Endodermal cell (in vitro differentiated cells): ENCODE measurements at regions not wholly inside any gene's neighbourhood (a gene's known extent, or its start where the extent isn't known, plus 50 kb on each side); places are given as distances from the start of the nearest gene placed in this dataset.
A peak's percentile ranks its signal among the peaks of the same experiment; 100 is the strongest.

Experiments used
- DNase-seq: peaks from one replicate; pipeline ENCODE4 v3.0.0-alpha.2; 2017
- H3K27ac ChIP-seq: 2 replicates; pipeline ENCODE4 v1.5.1; 2013; ENCODE audit warnings: mild to moderate bottlenecking, low read depth, low read length, moderate library complexity
- H3K27me3 ChIP-seq: 2 replicates; pipeline ENCODE4 v1.6.1; 2013; ENCODE audit warnings: mild to moderate bottlenecking, low read length, moderate library complexity; ENCODE audit not compliant: insufficient read depth, control insufficient read depth, poor library complexity, severe bottlenecking
- H3K36me3 ChIP-seq: 2 replicates; pipeline ENCODE4 v1.7.0; 2013; ENCODE audit warnings: mild to moderate bottlenecking, low read length, moderate library complexity; ENCODE audit not compliant: control insufficient read depth, insufficient read depth
- H3K4me1 ChIP-seq: one replicate; pipeline ENCODE4 v1.7.0; 2013; ENCODE audit warnings: low read length; ENCODE audit not compliant: control insufficient read depth, insufficient read depth
- H3K4me3 ChIP-seq: 2 replicates; pipeline ENCODE4 v1.5.1; 2013; ENCODE audit warnings: mild to moderate bottlenecking, low read length, moderate library complexity
- H3K9ac ChIP-seq: 2 replicates; pipeline ENCODE4 v1.6.1; 2013; ENCODE audit warnings: mild to moderate bottlenecking, low read length, moderate library complexity; ENCODE audit not compliant: poor library complexity, severe bottlenecking; ENCODE audit errors: extremely low read depth
- H3K9me3 ChIP-seq: 2 replicates; pipeline ENCODE4 v1.6.1; 2013; ENCODE audit warnings: mild to moderate bottlenecking, low read length, moderate library complexity; ENCODE audit not compliant: control insufficient read depth
- H3K27ac Mint-ChIP-seq: 2 replicates; pipeline ENCODE4 v1.8.0; 2020; ENCODE audit warnings: mixed read lengths
- H3K27me3 Mint-ChIP-seq: 2 replicates; pipeline ENCODE4 v1.8.0; 2021; ENCODE audit warnings: mild to moderate bottlenecking, mixed read lengths; ENCODE audit not compliant: insufficient read depth
- H3K36me3 Mint-ChIP-seq: 2 replicates; pipeline ENCODE4 v1.8.0; 2020; ENCODE audit warnings: low read depth, mixed read lengths
- H3K4me1 Mint-ChIP-seq: 2 replicates; pipeline ENCODE4 v1.8.0; 2020; ENCODE audit warnings: mixed read lengths
- H3K4me3 Mint-ChIP-seq: 2 replicates; pipeline ENCODE4 v1.8.0; 2020; ENCODE audit warnings: mild to moderate bottlenecking, moderate library complexity, mixed read lengths
- H3K9me3 Mint-ChIP-seq: 2 replicates; pipeline ENCODE4 v1.8.0; 2020; ENCODE audit warnings: mild to moderate bottlenecking, mixed read lengths
- CTCF ChIP-seq: fragments of 200-600 bp; sonication (generic); conservative IDR thresholded peaks from 2 replicates; pipeline ENCODE4 v1.5.0; 2021; ENCODE audit warnings: antibody characterized with exemption, mild to moderate bottlenecking
- WGBS, 2 experiments: methylation state at CpG; one replicate each; pipeline versions ENCODE4 v1.1.5 to v1.1.7; 2013; ENCODE audit warnings: missing lambda C conversion rate in 2 of 2, mixed read lengths in 1 of 2; ENCODE audit not compliant: insufficient coverage in 1 of 2, insufficient read length in 1 of 2; 5-methylcytosine and 5-hydroxymethylcytosine counted together

GRCh38 chr4:32909053-32909452 lies 2188.9 kb downstream of the PCDH7 start:
- H3K9me3 Mint-ChIP-seq, result peaks cover 14% of the 10 kb centered on the region

DNA sequence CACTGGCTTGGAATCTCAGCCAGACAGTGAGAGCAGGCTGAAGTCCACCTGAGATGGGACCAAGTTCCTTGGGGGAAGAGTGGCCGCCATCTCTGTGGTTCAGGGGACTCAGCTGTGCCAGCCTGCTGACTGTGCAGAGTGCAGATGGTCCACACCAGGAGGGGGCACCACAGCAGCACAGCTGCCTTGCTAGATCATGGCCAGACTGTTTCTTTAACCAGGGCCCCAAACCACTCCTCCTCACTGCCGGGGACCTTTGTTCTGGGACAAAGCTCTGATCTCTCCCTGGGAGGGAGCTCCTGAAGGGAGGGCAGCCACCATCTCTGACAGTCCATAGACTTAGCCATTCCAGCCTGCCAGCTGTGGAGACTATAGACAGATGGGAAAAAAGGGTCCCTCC lies 2189.6 kb downstream of the PCDH7 start:
- H3K27me3 Mint-ChIP-seq, result no peaks in the 10 kb centered on the region
- Histone ChIP-seq H3K9ac (no peak overlapping the region), H3K27me3 (no peaks in the 10 kb centered on the region), H3K36me3 (no peaks in the 10 kb centered on the region), H3K4me1 (no peaks in the 10 kb centered on the region), H3K4me3 (no peak overlapping the region), H3K9me3 (no peaks in the 10 kb centered on the region), H3K27ac (no peak overlapping the region)
- 67 to 72% methylated on average over 1 to 2 of the region's 2 CpGs for WGBS, 2 experiments
- H3K36me3 Mint-ChIP-seq, result no peaks in the 10 kb centered on the region
- H3K4me3 Mint-ChIP-seq, result no peak overlapping the region
- TF ChIP-seq CTCF, result peak; percentile 69
- no peaks in the 10 kb centered on the region for H3K4me1 Mint-ChIP-seq
- no peak overlapping the region for H3K27ac Mint-ChIP-seq
- H3K9me3 Mint-ChIP-seq, result peaks cover 14% of the 10 kb centered on the region
- DNase-seq, result peak; percentile 77

More at GRCh38 chr4:32909053-32909452, 2188.9 kb downstream of the PCDH7 start:
- Histone ChIP-seq H3K4me3 (no peak overlapping the region), H3K27me3 (no peaks in the 10 kb centered on the region), H3K27ac (no peak overlapping the region), H3K9ac (no peak overlapping the region), H3K36me3 (no peaks in the 10 kb centered on the region), H3K4me1 (no peaks in the 10 kb centered on the region), H3K9me3 (no peaks in the 10 kb centered on the region)
- WGBS, 2 experiments, result 96% methylated on average over 3 of the region's 3 CpGs; no CpG with 5 or more reads in 1 of the 2 experiments
- no peak for TF ChIP-seq CTCF
- Mint-ChIP-seq H3K4me3 (no peak overlapping the region), H3K4me1 (no peaks in the 10 kb centered on the region), H3K27ac (no peak overlapping the region), H3K36me3 (no peaks in the 10 kb centered on the region), H3K27me3 (no peaks in the 10 kb centered on the region)
- DNase-seq, result no peak

GRCh38 chr4:32917586-32917985 lies 2197.4 kb downstream of the PCDH7 start:
- DNase-seq, result no peak
- no peak overlapping the region for H3K27ac ChIP-seq
- H3K4me1 ChIP-seq, result no peaks in the 10 kb centered on the region
- Mint-ChIP-seq H3K36me3 (no peaks in the 10 kb centered on the region), H3K4me3 (no peak overlapping the region), H3K27me3 (no peaks in the 10 kb centered on the region), H3K27ac (no peak overlapping the region), H3K4me1 (no peaks in the 10 kb centered on the region), H3K9me3 (peaks cover 1% of the 10 kb centered on the region)
- no peak overlapping the region for H3K4me3 ChIP-seq
- H3K9ac ChIP-seq, result no peak overlapping the region
- no peaks in the 10 kb centered on the region for H3K27me3 ChIP-seq
- H3K9me3 ChIP-seq, result no peaks in the 10 kb centered on the region
- no peak for TF ChIP-seq CTCF
- H3K36me3 ChIP-seq, result no peaks in the 10 kb centered on the region
